ENCODE measurements at regions not wholly inside any gene's neighbourhood (a gene's known extent, or its start where the extent isn't known, plus 50 kb on each side); places are given as distances from the start of the nearest gene placed in this dataset.
"Not testable (repeated sequence)": the region's sequence is repeated elsewhere in the genome, so short reads cannot be mapped to it uniquely, and the experiment has no call there.

- DNase-seq (ENCODE audit: extremely low spot score): no peak
- ChIA-PET POLR2A (no interaction called here), CTCF (no interaction called here)
- no peak for TF ChIP-seq CTCF (IDR thresholded peaks at IDR 0.05; ENCODE audit: control extremely low read depth, extremely low read depth, low read depth, missing control alignments)
Measured at GRCh38 chr4:19187096-19187495, 1064.6 kb upstream of the SLIT2 start.

GRCh38 chr4:19181631-19182030 lies 1070.1 kb upstream of the SLIT2 start:
- CTCF ChIA-PET; POLR2A ChIA-PET; DNase-seq (ENCODE audit: extremely low spot score): not testable (repeated sequence)

GRCh38 chr4:19178835-19179234 lies 1072.9 kb upstream of the SLIT2 start:
- DNase-seq (ENCODE audit: extremely low spot score): no peak
- no peak for TF ChIP-seq CTCF (IDR thresholded peaks at IDR 0.05; ENCODE audit: control extremely low read depth, extremely low read depth, low read depth, missing control alignments)
- CTCF ChIA-PET: no interaction called here
- POLR2A ChIA-PET: no interaction called here

GRCh38 chr4:19177616-19178015 lies 1074.1 kb upstream of the SLIT2 start:
- TF ChIP-seq CTCF (IDR thresholded peaks at IDR 0.05; ENCODE audit: control extremely low read depth, extremely low read depth, low read depth, missing control alignments): no peak
- no peak for DNase-seq (ENCODE audit: extremely low spot score)
- POLR2A ChIA-PET: no interaction called here
- CTCF ChIA-PET: no interaction called here

- CTCF ChIA-PET: no interaction called here
- TF ChIP-seq CTCF (IDR thresholded peaks at IDR 0.05; ENCODE audit: control extremely low read depth, extremely low read depth, low read depth, missing control alignments): no peak
- DNase-seq (ENCODE audit: extremely low spot score): no peak
- POLR2A ChIA-PET: no interaction called here
Measured at GRCh38 chr4:19171832-19172231, 1079.9 kb upstream of the SLIT2 start.

- no peak for TF ChIP-seq CTCF (IDR thresholded peaks at IDR 0.05; ENCODE audit: control extremely low read depth, extremely low read depth, low read depth, missing control alignments)
- no peak for DNase-seq (ENCODE audit: extremely low spot score)
- CTCF ChIA-PET: interaction anchor here (2.6 kb wide), 1 partner anchor 10 kb away, joined by 13 read pairs; no protein-coding TSS in a partner anchor
- POLR2A ChIA-PET: no interaction called here
Measured at GRCh38 chr4:19167311-19167710, 1084.4 kb upstream of the SLIT2 start.

- no peak for DNase-seq (ENCODE audit: extremely low spot score)
- no peak for TF ChIP-seq CTCF (IDR thresholded peaks at IDR 0.05; ENCODE audit: control extremely low read depth, extremely low read depth, low read depth, missing control alignments)
- ChIA-PET CTCF (no interaction called here), POLR2A (no interaction called here)
Measured at GRCh38 chr4:19164334-19164733, 1087.4 kb upstream of the SLIT2 start.

Measured in GM10248 (cell line).